CD4-positive, alpha-beta T cell (primary cell): ENCODE measurements at regions not wholly inside any gene's neighbourhood (a gene's known extent, or its start where the extent isn't known, plus 50 kb on each side); places are given as distances from the start of the nearest gene placed in this dataset.

ENCODE experiments used
- ATAC-seq: fragments of 200-7000 bp; cut with Tn5 transposase; one replicate; pipeline ENCODE4 v1.10.0; 2022; ENCODE audit warnings: mild to moderate bottlenecking; ENCODE audit not compliant: poor library complexity
- CTCF ChIA-PET: fragments of 350-600 bp; sonication (Branson Sonifier 250); formaldehyde crosslinking; loops from one replicate; lab custom pipeline; 2021; ENCODE audit warnings: antibody characterized with exemption, inconsistent platforms; lab: Charles Lee
- POLR2A ChIA-PET: fragments of 350-600 bp; sonication (Branson Sonifier 250); formaldehyde crosslinking; loops from one replicate; lab custom pipeline; 2021; ENCODE audit warnings: antibody characterized with exemption, inconsistent platforms; lab: Charles Lee
- DNase-seq, 14 experiments: peaks; one replicate each; pipeline ENCODE4 v3.0.0-alpha.2; 2013 to 2020; ENCODE audit warnings: mixed read lengths in 2 of 14
- H3K27ac ChIP-seq, 2 donors: one replicate each; pipeline versions ENCODE4 v1.5.1 to v1.7.0; 2013; ENCODE audit warnings: low read length in 2 of 2, low read depth in 1 of 2, mild to moderate bottlenecking in 1 of 2
- H3K27me3 ChIP-seq, 2 experiments: 1 replicate in 1 of 2; 2 replicates in 1 of 2; pipeline versions ENCODE4 v1.6.1 to v1.7.0; 2013; ENCODE audit warnings: low read length in 2 of 2, control low read depth in 1 of 2, mild to moderate bottlenecking in 1 of 2, moderate library complexity in 1 of 2; ENCODE audit not compliant: insufficient read depth in 2 of 2, control insufficient read depth in 1 of 2
- H3K36me3 ChIP-seq: one replicate; pipeline ENCODE4 v1.6.1; 2013; ENCODE audit warnings: low read length, control low read depth; ENCODE audit not compliant: insufficient read depth
- H3K4me1 ChIP-seq: one replicate; pipeline ENCODE4 v1.6.1; 2013; ENCODE audit warnings: low read length, control low read depth; ENCODE audit not compliant: insufficient read depth
- H3K4me3 ChIP-seq: one replicate; pipeline ENCODE4 v1.5.1; 2013; ENCODE audit warnings: mild to moderate bottlenecking, low read length, moderate library complexity
- H3K9me3 ChIP-seq, 2 experiments: 1 replicate in 1 of 2; 2 replicates in 1 of 2; pipeline versions ENCODE4 v1.6.1 to v1.7.0; 2013; ENCODE audit warnings: low read length in 2 of 2, mild to moderate bottlenecking in 2 of 2, control low read depth in 1 of 2, moderate library complexity in 1 of 2; ENCODE audit not compliant: control insufficient read depth in 1 of 2, insufficient read depth in 1 of 2
- H3K27ac Mint-ChIP-seq: one replicate; pipeline ENCODE4 v1.8.0; 2020; ENCODE audit warnings: mixed read lengths
- H3K27me3 Mint-ChIP-seq: one replicate; pipeline ENCODE4 v1.8.0; 2021; ENCODE audit warnings: mixed read lengths
- H3K36me3 Mint-ChIP-seq: one replicate; pipeline ENCODE4 v1.8.0; 2021; ENCODE audit warnings: low read depth, mixed read lengths
- H3K4me1 Mint-ChIP-seq: one replicate; pipeline ENCODE4 v1.8.0; 2021; ENCODE audit warnings: low read depth, mixed read lengths
- H3K4me3 Mint-ChIP-seq: one replicate; pipeline ENCODE4 v1.8.0; 2020; ENCODE audit warnings: mild to moderate bottlenecking, mixed read lengths
- H3K9me3 Mint-ChIP-seq: one replicate; pipeline ENCODE4 v1.8.0; 2020; ENCODE audit warnings: mixed read lengths
- intact Hi-C, 2 experiments: fragments of 100-400 bp; cut with DNase I in 1 of 2; cut with micrococcal nuclease in 1 of 2; formaldehyde crosslinking; loops; one replicate each; pipeline versions ENCODE4 v1.15.1 to v1.9.0; 2023 to 2025; cut with DNase I, micrococcal nuclease
- TF ChIP-seq, protein P1 (sequence below): fragments of 200-600 bp; IDR thresholded peaks from one replicate; pipeline ENCODE4 v1.8.0; 2022; ENCODE audit warnings: antibody characterized with exemption, mild to moderate bottlenecking

GRCh38 chr5:112628214-112628980, 109.3 kb upstream of the APC start:
- Histone ChIP-seq H3K4me3 (no peak overlapping the region), H3K27me3 (peaks cover 2 to 9% of the 10 kb centered on the region in 2 experiments), H3K9me3 (peaks cover 2 to 12% of the 10 kb centered on the region in 2 experiments), H3K36me3 (no peaks in the 10 kb centered on the region), H3K4me1 (no peaks in the 10 kb centered on the region), H3K27ac (no peak overlapping the region)
- TF ChIP-seq, protein P1, sequence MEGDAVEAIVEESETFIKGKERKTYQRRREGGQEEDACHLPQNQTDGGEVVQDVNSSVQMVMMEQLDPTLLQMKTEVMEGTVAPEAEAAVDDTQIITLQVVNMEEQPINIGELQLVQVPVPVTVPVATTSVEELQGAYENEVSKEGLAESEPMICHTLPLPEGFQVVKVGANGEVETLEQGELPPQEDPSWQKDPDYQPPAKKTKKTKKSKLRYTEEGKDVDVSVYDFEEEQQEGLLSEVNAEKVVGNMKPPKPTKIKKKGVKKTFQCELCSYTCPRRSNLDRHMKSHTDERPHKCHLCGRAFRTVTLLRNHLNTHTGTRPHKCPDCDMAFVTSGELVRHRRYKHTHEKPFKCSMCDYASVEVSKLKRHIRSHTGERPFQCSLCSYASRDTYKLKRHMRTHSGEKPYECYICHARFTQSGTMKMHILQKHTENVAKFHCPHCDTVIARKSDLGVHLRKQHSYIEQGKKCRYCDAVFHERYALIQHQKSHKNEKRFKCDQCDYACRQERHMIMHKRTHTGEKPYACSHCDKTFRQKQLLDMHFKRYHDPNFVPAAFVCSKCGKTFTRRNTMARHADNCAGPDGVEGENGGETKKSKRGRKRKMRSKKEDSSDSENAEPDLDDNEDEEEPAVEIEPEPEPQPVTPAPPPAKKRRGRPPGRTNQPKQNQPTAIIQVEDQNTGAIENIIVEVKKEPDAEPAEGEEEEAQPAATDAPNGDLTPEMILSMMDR, result no peak
- no peak overlapping the region for H3K4me3 Mint-ChIP-seq
- no peaks in the 10 kb centered on the region for H3K4me1 Mint-ChIP-seq
- ATAC-seq, result no peak
- H3K27me3 Mint-ChIP-seq, result peaks cover 59% of the 10 kb centered on the region
- H3K36me3 Mint-ChIP-seq, result no peaks in the 10 kb centered on the region
- CTCF ChIA-PET, result no interaction called here
- POLR2A ChIA-PET, result no interaction called here
- peaks cover 8% of the 10 kb centered on the region for H3K9me3 Mint-ChIP-seq
- no peak overlapping the region for H3K27ac Mint-ChIP-seq
- intact Hi-C loops, result no loop called here
- DNase-seq, result no peak

DNA sequence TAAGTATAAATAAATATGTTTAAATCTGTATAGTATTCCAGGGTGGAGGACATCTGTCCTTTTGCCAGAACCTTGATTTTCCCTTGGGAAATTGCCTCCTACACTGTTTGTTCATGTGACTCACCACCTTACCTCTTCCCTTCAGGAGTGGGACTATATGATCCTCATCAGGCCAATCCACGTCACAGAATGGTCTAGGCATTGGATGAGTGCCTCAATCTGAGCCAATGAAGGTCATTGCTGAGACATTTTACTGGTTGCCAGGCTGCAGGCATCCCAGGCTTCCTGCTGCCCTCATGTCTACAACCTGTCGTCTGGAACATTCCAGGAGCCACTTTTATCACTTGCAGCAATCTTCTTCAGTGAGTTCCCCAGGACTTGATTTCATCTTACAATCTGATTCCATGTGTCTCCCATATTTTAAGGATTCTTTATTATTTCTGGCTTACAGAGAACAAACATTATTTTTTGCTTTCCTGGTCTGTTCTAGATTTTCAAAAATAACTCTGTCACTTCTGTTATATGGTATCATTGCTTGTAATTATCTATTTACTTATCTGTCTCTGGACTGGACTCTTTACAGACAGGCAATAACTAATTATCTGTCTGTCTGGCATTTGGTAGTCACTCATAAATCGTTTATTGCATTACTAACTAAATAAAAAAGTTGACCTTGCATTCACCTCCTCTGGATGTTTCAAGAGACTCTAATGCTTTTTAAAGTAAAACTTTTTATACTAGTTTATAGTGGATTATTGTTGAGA, 107.3 kb upstream of the APC start:
- ATAC-seq (no peak), DNase-seq (no peak)
- Histone ChIP-seq H3K4me3 (no peak overlapping the region), H3K27me3 (peaks cover 0 to 4% of the 10 kb centered on the region in 2 experiments), H3K4me1 (no peaks in the 10 kb centered on the region), H3K9me3 (peaks cover 4 to 12% of the 10 kb centered on the region in 2 experiments), H3K36me3 (no peaks in the 10 kb centered on the region), H3K27ac (no peak overlapping the region)
- no peaks in the 10 kb centered on the region for H3K36me3 Mint-ChIP-seq
- peaks cover 8% of the 10 kb centered on the region for H3K9me3 Mint-ChIP-seq
- ChIA-PET POLR2A (no interaction called here), CTCF (no interaction called here)
- TF ChIP-seq, protein P1, result no peak
- H3K27ac Mint-ChIP-seq, result no peak overlapping the region
- no peaks in the 10 kb centered on the region for H3K4me1 Mint-ChIP-seq
- H3K27me3 Mint-ChIP-seq, result peaks cover 50% of the 10 kb centered on the region
- H3K4me3 Mint-ChIP-seq, result no peak overlapping the region
- intact Hi-C loops, result no loop called here

GRCh38 chr5:112634166-112634565, 103.5 kb upstream of the APC start:
- H3K27ac ChIP-seq, result no peak overlapping the region
- Mint-ChIP-seq H3K4me3 (no peak overlapping the region), H3K27me3 (peaks cover 38% of the 10 kb centered on the region), H3K27ac (no peak overlapping the region), H3K36me3 (no peaks in the 10 kb centered on the region), H3K9me3 (peaks cover 8% of the 10 kb centered on the region), H3K4me1 (no peaks in the 10 kb centered on the region)
- TF ChIP-seq, protein P1, result no peak
- no peak for DNase-seq
- no peaks in the 10 kb centered on the region for H3K4me1 ChIP-seq
- ATAC-seq, result no peak
- H3K4me3 ChIP-seq, result no peak overlapping the region
- H3K27me3 ChIP-seq, result no peaks in the 10 kb centered on the region
- ChIA-PET CTCF (no interaction called here), POLR2A (no interaction called here)
- H3K36me3 ChIP-seq, result no peaks in the 10 kb centered on the region
- H3K9me3 ChIP-seq, result peaks cover 4 to 12% of the 10 kb centered on the region in 2 experiments
- intact Hi-C loops, result no loop called here
